OCI-LY1 (cell line): ENCODE measurements at regions not wholly inside any gene's neighbourhood (a gene's known extent, or its start where the extent isn't known, plus 50 kb on each side); places are given as distances from the start of the nearest gene placed in this dataset.

Source experiments
- H2AFZ ChIP-seq: fragments of 200-600 bp; sonication (generic), shearing (Covaris generic); 2 replicates; pipeline ENCODE4 v1.6.0; 2014; ENCODE audit warnings: antibody characterized with exemption, mild to moderate bottlenecking, low read length
- H3F3A ChIP-seq: fragments of 200-600 bp; sonication (generic), shearing (Covaris generic); 2 replicates; pipeline ENCODE4 v1.6.0; 2014; ENCODE audit warnings: mild to moderate bottlenecking, antibody characterized with exemption, low read length, moderate library complexity; ENCODE audit not compliant: insufficient read depth
- H3K27ac ChIP-seq: fragments of 200-600 bp; sonication (generic); 2 replicates; pipeline ENCODE4 v1.5.1; 2014; ENCODE audit warnings: low read length, mixed run types, mild to moderate bottlenecking, low read depth; ENCODE audit not compliant: poor library complexity, severe bottlenecking
- H3K27me3 ChIP-seq: fragments of 200-600 bp; sonication (generic); 2 replicates; pipeline ENCODE4 v1.6.0; 2014; ENCODE audit warnings: antibody characterized with exemption, mild to moderate bottlenecking, low read length, moderate library complexity; ENCODE audit not compliant: insufficient read depth
- H3K36me3 ChIP-seq: fragments of 200-600 bp; sonication (generic); 2 replicates; pipeline ENCODE4 v1.6.1; 2014; ENCODE audit warnings: mild to moderate bottlenecking, antibody characterized with exemption, low read length, moderate library complexity, mixed read lengths; ENCODE audit not compliant: insufficient read depth
- H3K4me1 ChIP-seq: fragments of 200-600 bp; sonication (generic); 2 replicates; pipeline ENCODE4 v1.5.1; 2014; ENCODE audit warnings: mild to moderate bottlenecking, low read length, moderate library complexity; ENCODE audit not compliant: insufficient read depth, severe bottlenecking
- H3K4me2 ChIP-seq: fragments of 200-600 bp; sonication (generic), shearing (Covaris generic); 2 replicates; pipeline ENCODE4 v1.6.1; 2014; ENCODE audit warnings: low read length
- H3K4me3 ChIP-seq: fragments of 200-600 bp; sonication (generic); 2 replicates; pipeline ENCODE4 v1.5.1; 2014; ENCODE audit warnings: low read length, low read depth, mild to moderate bottlenecking, mixed read lengths; ENCODE audit not compliant: poor library complexity, severe bottlenecking
- H3K79me2 ChIP-seq: fragments of 200-600 bp; shearing (Covaris generic); 2 replicates; pipeline ENCODE4 v1.6.1; 2016; ENCODE audit warnings: mixed run types, low read length, mixed read lengths; ENCODE audit not compliant: insufficient read depth
- H3K9ac ChIP-seq: fragments of 200-600 bp; sonication (generic), shearing (Covaris generic); 2 replicates; pipeline ENCODE4 v1.6.1; 2014; ENCODE audit warnings: mild to moderate bottlenecking, low read length, mixed read lengths
- H3K9me2 ChIP-seq: fragments of 200-600 bp; sonication (generic), shearing (Covaris generic); 2 replicates; pipeline ENCODE4 v1.6.1; 2014; ENCODE audit warnings: low read depth, mild to moderate bottlenecking, low read length, mixed read lengths
- H3K9me3 ChIP-seq: fragments of 200-600 bp; shearing (Covaris generic); 2 replicates; pipeline ENCODE4 v1.6.1; 2014; ENCODE audit warnings: low read length, mixed read lengths
- H4K20me1 ChIP-seq: fragments of 200-600 bp; sonication (generic), shearing (Covaris generic); 2 replicates; pipeline ENCODE4 v1.6.0; 2016; ENCODE audit warnings: mild to moderate bottlenecking, low read length; ENCODE audit not compliant: insufficient read depth
- CTCF ChIP-seq: fragments of 200-600 bp; sonication (generic), shearing (Covaris generic); IDR thresholded peaks from 2 replicates; pipeline ENCODE4 v1.5.1; 2017; ENCODE audit warnings: mild to moderate bottlenecking, antibody characterized with exemption, low read length, moderate library complexity, mixed read lengths
- EZH2 ChIP-seq: fragments of 200-600 bp; sonication (generic), shearing (Covaris generic); IDR thresholded peaks from 2 replicates; pipeline ENCODE4 v1.8.0; 2017; ENCODE audit warnings: borderline replicate concordance, mixed run types, mild to moderate bottlenecking, antibody characterized with exemption, low read length, moderate library complexity, mixed read lengths

DNA sequence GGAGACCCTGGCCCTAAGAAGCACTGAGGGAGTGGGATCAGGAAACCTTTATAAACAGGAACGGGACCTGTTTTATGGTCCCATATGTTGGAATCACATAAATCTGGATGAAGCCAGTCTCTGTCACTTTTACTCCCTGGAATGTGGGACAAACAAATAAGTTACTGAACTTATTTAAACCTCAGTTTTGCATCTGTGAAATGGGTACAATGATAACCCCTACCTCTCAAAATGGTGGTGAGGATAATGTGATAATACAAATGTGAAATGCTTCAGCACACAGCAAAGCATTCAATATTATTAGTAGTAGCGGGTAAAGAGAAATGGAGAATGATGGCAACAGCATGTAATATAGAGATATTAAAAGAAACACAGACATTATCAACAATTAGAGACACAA lies 298.9 kb downstream of the ZSWIM6 start:
- Histone ChIP-seq H3K27me3 (no peaks in the 10 kb centered on the region), H3K9ac (no peak overlapping the region), H2AFZ (no peak overlapping the region), H4K20me1 (no peaks in the 10 kb centered on the region), H3F3A (no peaks in the 10 kb centered on the region), H3K4me2 (no peak overlapping the region), H3K36me3 (no peaks in the 10 kb centered on the region), H3K79me2 (no peaks in the 10 kb centered on the region), H3K9me3 (no peaks in the 10 kb centered on the region), H3K4me1 (no peaks in the 10 kb centered on the region), H3K4me3 (no peak overlapping the region), H3K27ac (no peak overlapping the region), H3K9me2 (no peaks in the 10 kb centered on the region)
- TF ChIP-seq EZH2 = no peak

DNA sequence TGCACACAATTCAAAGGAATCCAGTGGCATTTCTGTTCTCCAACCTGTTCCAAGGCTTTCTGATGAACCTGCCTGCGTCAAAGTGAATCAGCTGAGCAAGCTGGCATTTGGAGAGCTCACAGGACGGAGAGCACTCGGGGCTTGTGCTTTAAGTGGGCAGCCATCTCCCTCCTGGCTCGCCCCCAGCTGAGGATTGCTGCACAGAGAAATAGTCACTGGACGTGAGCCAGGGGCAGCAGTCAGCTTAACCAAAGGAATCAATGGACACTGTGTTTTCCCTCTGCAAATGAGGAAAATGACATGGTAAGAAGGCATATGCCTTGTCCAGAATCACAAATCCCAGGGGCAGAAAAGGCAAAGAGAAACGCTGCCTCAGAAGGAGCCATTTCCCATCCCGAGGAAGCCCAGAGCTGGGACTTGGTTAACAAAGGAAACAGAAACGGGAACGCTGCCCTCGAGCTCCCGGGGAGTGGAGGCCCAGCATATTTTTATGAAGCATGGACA lies 299.4 kb downstream of the ZSWIM6 start:
- Histone ChIP-seq H3K9ac (no peak overlapping the region), H3K27ac (no peak overlapping the region), H4K20me1 (no peaks in the 10 kb centered on the region), H3K9me3 (no peaks in the 10 kb centered on the region), H2AFZ (no peak overlapping the region), H3K9me2 (no peaks in the 10 kb centered on the region), H3K27me3 (no peaks in the 10 kb centered on the region), H3F3A (no peaks in the 10 kb centered on the region), H3K79me2 (no peaks in the 10 kb centered on the region), H3K36me3 (no peaks in the 10 kb centered on the region), H3K4me2 (no peak overlapping the region), H3K4me3 (no peak overlapping the region), H3K4me1 (no peaks in the 10 kb centered on the region)
- TF ChIP-seq CTCF (no peak), EZH2 (no peak)

GRCh38 chr5:61632064-61632463 lies 300.0 kb downstream of the ZSWIM6 start:
- Histone ChIP-seq H3K27ac (no peak overlapping the region), H3K9ac (no peak overlapping the region), H3K4me3 (no peak overlapping the region), H3K4me2 (no peak overlapping the region), H3K36me3 (no peaks in the 10 kb centered on the region), H3K9me2 (no peaks in the 10 kb centered on the region), H3K9me3 (no peaks in the 10 kb centered on the region), H2AFZ (no peak overlapping the region), H3K27me3 (no peaks in the 10 kb centered on the region), H4K20me1 (no peaks in the 10 kb centered on the region), H3K79me2 (no peaks in the 10 kb centered on the region), H3F3A (no peaks in the 10 kb centered on the region), H3K4me1 (no peaks in the 10 kb centered on the region)
- TF ChIP-seq CTCF (no peak), EZH2 (no peak)

- Histone ChIP-seq H3K27me3 (no peaks in the 10 kb centered on the region), H3K9ac (no peak overlapping the region), H3K36me3 (no peaks in the 10 kb centered on the region), H3K4me1 (no peaks in the 10 kb centered on the region), H3K9me2 (no peaks in the 10 kb centered on the region), H4K20me1 (no peaks in the 10 kb centered on the region), H3K9me3 (no peaks in the 10 kb centered on the region), H3K4me2 (no peak overlapping the region), H3K79me2 (no peaks in the 10 kb centered on the region), H3F3A (no peaks in the 10 kb centered on the region), H2AFZ (no peak overlapping the region), H3K4me3 (no peak overlapping the region), H3K27ac (no peak overlapping the region)
- TF ChIP-seq EZH2 (no peak), CTCF (no peak)
Observed at GRCh38 chr5:61635271-61635670, 303.2 kb downstream of the ZSWIM6 start.
